IMR-90 (cell line): ENCODE measurements at regions not wholly inside any gene's neighbourhood (a gene's known extent, or its start where the extent isn't known, plus 50 kb on each side); places are given as distances from the start of the nearest gene placed in this dataset.

Experiments used
- BHLHE40 ChIP-seq: fragments of 150-350 bp; IDR thresholded peaks from 2 replicates; pipeline ENCODE4 v1.6.1; 2016; ENCODE audit warnings: mild to moderate bottlenecking, low read depth, low read length
- CEBPB ChIP-seq: IDR thresholded peaks from 2 replicates; pipeline ENCODE4 v1.6.1; 2012; ENCODE audit warnings: low read depth, low read length, improper control_type of control experiment
- CTCF ChIP-seq: conservative IDR thresholded peaks from 2 replicates; pipeline ENCODE4 v1.5.1; 2012; ENCODE audit warnings: mild to moderate bottlenecking, low read depth, low read length, improper control_type of control experiment
- ELK1 ChIP-seq: fragments of 150-350 bp; IDR thresholded peaks from 2 replicates; pipeline ENCODE4 v1.6.1; 2016; ENCODE audit warnings: low read depth, mild to moderate bottlenecking, low read length, moderate library complexity, borderline replicate concordance
- FOS ChIP-seq: fragments of 150-350 bp; IDR thresholded peaks from 2 replicates; pipeline ENCODE4 v1.6.1; 2016; ENCODE audit warnings: low read depth, low read length
- MAFK ChIP-seq: IDR thresholded peaks from 2 replicates; pipeline ENCODE4 v1.6.1; 2012; ENCODE audit warnings: low read depth, low read length, improper control_type of control experiment
- NFE2L2 ChIP-seq: fragments of 150-350 bp; IDR thresholded peaks from 2 replicates; pipeline ENCODE4 v1.6.1; 2016; ENCODE audit warnings: low read depth, mild to moderate bottlenecking, low read length
- POLR2A ChIP-seq: IDR thresholded peaks from 2 replicates; pipeline ENCODE4 v1.6.1; 2012; ENCODE audit warnings: mild to moderate bottlenecking, low read depth, low read length
- RAD21 ChIP-seq: IDR thresholded peaks from 2 replicates; pipeline ENCODE4 v1.6.1; 2012; ENCODE audit warnings: low read length, improper control_type of control experiment
- RFX5 ChIP-seq: IDR thresholded peaks from 2 replicates; pipeline ENCODE4 v1.8.0; 2012; ENCODE audit warnings: low read depth, mild to moderate bottlenecking, low read length, moderate library complexity
- SMC3 ChIP-seq: fragments of 150-350 bp; IDR thresholded peaks from 2 replicates; pipeline ENCODE4 v1.6.1; 2016; ENCODE audit warnings: low read depth, mild to moderate bottlenecking, antibody characterized with exemption, low read length, moderate library complexity
- USF2 ChIP-seq: fragments of 150-350 bp; IDR thresholded peaks from 2 replicates; pipeline ENCODE4 v1.6.1; 2017; ENCODE audit warnings: mild to moderate bottlenecking, antibody characterized with exemption, low read length, low read depth

GRCh38 chr13:52961987-52962386 is 66.6 kb upstream of the OLFM4 start:
- no peak for TF ChIP-seq MAFK
- TF ChIP-seq CTCF, result no peak
- TF ChIP-seq POLR2A, result no peak
- TF ChIP-seq RFX5, result no peak
- TF ChIP-seq NFE2L2, result no peak
- TF ChIP-seq SMC3, result no peak
- TF ChIP-seq CEBPB, result no peak
- TF ChIP-seq USF2, result no peak
- no peak for TF ChIP-seq ELK1
- TF ChIP-seq RAD21, result no peak
- no peak for TF ChIP-seq BHLHE40
- TF ChIP-seq FOS, result no peak
